HG03469 (cell line): ENCODE measurements at regions not wholly inside any gene's neighbourhood (a gene's known extent, or its start where the extent isn't known, plus 50 kb on each side); places are given as distances from the start of the nearest gene placed in this dataset.
A peak's percentile ranks its signal among the peaks of the same experiment; 100 is the strongest.

Experiments
- ATAC-seq: cut with Tn5 transposase; IDR thresholded peaks from one replicate; pipeline ENCODE4 v1.9.1; 2021; ENCODE audit warnings: mild to moderate bottlenecking, moderate library complexity, moderate number of reproducible peaks; ENCODE audit not compliant: unreplicated experiment

DNA sequence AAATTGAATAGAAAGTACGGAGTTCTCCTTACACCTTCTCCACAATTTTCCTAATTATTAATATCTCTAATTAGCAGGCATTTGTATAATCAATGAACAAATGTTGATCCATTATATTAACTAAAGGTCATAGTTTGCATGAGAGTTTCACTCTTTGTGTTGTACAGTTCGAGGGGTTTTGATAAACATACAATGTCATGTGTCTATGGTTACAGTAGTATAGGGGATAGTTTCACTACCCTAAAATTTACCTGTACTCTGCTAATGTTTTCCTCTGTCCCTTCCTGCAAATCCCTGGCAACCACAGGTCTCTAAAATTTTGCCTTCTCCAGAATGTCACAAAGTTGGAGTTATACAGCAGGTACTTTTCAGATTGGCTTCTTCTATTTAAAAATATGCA lies 1199.8 kb upstream of the GJE1 start:
- ATAC-seq = no peak

DNA sequence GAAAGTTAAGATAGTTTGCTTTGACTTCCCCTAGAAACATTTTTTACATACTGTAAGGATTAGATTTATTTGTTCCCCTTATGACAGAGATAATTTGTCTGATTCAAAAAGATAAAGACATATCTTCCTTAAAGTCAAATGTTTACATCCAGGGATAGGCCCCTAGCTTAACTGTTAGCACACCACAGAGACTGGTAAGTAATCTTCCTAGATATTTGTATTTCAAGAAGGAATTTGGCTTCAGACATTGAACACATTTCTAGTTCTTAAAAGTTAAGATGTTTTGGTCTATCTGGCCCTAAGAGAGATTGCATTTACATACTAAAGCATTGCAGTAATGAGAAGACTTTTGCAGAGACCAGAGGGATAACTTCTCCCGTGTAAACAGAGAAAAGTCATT lies 1201.1 kb upstream of the GJE1 start:
- no peak for ATAC-seq

DNA sequence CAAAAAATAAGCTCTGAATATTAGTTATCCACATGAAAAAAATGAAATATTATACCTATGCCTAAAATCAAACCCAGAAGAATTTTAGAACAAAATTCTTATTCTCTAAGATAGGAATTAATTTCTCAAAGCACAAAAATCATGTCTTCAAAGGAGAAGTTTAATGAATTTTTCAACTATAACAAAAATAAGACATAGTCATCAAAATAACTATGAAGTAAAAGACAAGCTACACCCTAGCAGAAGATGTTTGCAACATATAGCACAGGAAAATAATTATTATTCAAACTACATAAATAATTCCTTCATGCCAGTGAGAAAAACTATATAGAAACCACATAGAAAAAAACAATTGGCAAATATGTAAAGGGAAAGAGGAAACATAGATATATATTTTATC lies 1203.6 kb upstream of the GJE1 start:
- ATAC-seq = no peak

- no peak for ATAC-seq
Measured at GRCh38 chr6:140923048-140923447, 1209.7 kb upstream of the GJE1 start.

DNA sequence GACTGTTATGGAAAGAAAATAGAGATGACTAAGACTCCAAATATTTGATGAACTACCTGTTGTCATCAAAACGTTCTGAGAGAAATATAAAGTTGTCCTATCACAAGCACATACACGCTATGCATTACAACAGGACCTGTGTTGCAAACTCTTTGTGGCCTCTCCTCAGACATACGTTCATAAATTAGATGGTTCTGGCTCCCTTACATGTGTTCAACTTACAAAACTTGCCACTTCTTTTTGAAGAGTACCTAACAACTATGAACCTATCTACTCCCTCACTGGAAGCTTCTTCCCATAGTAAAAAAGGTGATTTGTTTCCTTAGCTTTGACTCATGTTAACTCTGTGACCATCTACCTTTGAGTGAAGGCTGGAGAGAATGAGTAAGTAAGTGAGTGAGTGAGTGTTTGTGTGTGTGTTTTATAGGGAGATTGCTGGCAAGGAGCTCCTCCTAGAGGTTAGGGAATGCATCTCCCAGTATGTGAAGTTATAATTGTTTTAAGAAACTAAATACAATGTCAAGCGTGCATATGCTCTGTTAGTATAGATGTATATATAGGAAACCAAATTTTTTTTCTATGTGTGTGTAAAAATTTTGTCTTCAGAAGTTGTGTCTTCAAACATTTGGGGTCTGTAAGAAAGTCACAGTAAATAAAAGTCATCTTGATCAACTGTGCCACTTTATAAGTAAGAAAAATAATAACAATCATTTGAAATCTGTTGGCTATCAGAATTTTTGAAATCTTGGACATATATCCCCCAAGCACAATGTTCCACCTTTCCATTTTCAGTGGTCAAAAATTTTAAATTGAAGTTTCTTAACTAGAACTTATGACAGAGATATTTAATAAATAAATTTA lies 1211.1 kb upstream of the GJE1 start:
- peak; percentile 73 for ATAC-seq

GRCh38 chr6:140917911-140918310 lies 1214.8 kb upstream of the GJE1 start:
- no peak for ATAC-seq

DNA sequence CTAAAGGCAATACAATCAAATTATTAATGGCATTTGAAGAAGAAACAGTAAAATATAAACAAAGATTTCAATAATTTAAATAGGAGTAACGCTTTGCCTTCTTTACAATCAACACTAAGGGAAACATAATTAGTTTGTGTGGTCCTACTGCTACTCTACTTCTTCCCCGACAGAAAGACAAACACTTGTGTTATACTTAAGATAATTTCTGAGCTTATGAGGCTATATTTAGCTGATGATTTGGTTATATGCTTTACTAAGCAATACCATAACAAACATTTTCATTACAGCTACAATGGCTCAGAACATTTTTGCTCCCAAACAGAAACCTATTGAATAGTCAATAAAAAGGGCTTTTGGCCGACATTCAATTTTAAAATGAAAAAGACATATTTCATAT lies 1217.2 kb upstream of the GJE1 start:
- ATAC-seq = no peak

DNA sequence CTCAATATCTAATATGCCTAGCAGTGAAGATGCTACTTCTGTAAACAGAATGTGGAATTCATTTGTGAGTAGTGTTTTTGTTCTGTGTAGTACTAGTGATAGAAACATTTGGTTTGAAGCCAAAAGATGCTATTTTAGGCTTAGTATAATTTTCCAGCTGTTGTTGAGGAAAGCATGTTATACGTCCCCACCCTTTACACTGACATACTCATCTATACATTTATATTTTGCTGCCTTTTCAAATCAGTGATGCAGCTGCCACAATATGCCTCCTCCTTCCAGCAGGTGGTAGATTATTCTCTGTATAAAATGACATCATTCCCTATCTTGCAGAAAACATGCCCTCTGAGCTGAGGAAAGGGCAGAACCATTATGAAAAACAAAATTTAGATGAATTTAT lies 1217.6 kb upstream of the GJE1 start:
- ATAC-seq = no peak

GRCh38 chr6:140912686-140913085 lies 1220.0 kb upstream of the GJE1 start:
- no peak for ATAC-seq

- no peak for ATAC-seq
Measured at GRCh38 chr6:140909625-140910024, 1223.1 kb upstream of the GJE1 start.

GRCh38 chr6:140909156-140909555 lies 1223.6 kb upstream of the GJE1 start:
- no peak for ATAC-seq

DNA sequence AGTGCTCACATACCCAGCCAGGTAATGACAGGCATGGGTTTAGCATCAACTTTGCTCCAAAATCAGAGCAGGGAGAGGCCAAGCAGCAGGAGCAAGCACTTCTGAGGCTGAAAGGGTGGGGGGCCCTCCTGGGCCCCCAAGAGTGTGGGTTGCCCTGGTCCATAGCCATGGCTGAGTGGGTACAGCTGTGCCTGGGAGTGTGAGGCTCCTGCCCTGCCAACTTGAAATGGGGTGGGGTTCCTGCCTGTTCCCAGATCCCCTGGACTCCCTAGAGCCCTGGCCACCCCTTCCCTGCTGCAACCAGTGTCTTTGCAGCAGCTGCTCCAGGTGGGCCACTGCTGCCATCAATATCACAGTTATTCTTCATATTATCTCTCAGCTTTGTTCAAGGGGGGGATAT lies 1224.2 kb upstream of the GJE1 start:
- no peak for ATAC-seq

GRCh38 chr6:140907235-140907634 lies 1225.5 kb upstream of the GJE1 start:
- no peak for ATAC-seq

GRCh38 chr6:140905724-140906123 lies 1227.0 kb upstream of the GJE1 start:
- no peak for ATAC-seq

DNA sequence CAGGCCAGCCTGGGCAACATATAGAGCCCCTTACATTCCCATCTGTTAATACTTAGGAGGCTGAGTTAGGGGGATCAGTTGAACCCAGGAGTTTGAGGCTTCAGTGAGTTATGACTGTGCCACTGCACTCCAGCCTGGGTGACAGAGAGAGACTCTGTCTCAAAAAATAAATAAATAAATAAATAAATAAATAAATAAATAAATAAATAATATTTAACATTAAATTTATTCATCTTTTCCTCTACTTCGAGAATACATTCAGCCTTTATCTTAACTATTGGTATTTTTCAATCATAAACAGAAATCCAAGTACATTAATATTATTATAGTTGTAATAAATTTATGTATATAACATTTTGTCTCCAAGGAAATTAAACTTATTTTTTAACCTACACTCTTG lies 1227.7 kb upstream of the GJE1 start:
- no peak for ATAC-seq

- no peak for ATAC-seq
Measured at GRCh38 chr6:140897804-140898573, 1234.7 kb upstream of the GJE1 start.

- no peak for ATAC-seq
Measured at GRCh38 chr6:140897349-140897748, 1235.4 kb upstream of the GJE1 start.

DNA sequence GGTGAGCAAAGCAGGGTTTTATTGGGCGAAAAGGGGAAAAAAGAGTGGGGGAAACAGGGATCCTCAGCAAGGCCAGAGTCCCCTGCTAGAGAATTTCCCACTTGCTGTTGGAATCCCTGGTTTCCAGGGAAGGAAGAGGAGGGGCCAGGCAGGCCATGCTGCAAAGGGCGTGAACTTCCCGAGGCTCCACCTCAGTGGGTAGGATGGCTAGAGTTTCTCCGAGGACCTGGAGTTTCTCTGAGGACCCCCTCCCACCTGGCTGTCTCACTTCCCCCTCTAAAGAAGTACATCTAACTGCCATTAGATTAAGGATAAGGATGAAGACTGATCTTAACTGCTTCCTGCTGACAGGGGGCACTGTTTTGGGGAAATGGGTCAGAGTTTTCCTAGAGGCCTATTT lies 1239.3 kb upstream of the GJE1 start:
- ATAC-seq = no peak

- no peak for ATAC-seq
Measured at GRCh38 chr6:140879946-140880345, 1252.8 kb upstream of the GJE1 start.

DNA sequence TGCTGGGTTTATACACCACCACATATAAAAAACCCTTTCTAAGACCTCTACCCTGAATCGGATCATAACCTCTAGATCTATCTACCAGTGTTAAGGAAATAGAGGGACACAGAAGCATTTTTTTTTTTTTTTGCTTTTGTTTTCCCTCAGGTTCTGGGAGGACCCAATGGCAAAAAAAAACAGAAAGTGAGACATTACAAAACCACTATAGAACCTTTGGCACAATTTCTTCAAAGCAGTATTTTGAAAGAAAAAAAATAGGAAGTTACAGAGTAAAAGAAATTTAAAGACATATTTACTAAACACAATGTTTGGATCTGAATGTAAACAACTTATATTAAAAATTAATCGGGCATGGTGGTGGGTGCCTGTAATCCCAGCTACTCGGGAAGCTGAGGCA lies 1258.7 kb upstream of the GJE1 start:
- ATAC-seq = no peak

- no peak for ATAC-seq
Measured at GRCh38 chr6:140872885-140873284, 1259.8 kb upstream of the GJE1 start.

GRCh38 chr6:140871911-140872310 lies 1260.8 kb upstream of the GJE1 start:
- ATAC-seq = no peak
